HG03066 (cell line): ENCODE measurements at regions not wholly inside any gene's neighbourhood (a gene's known extent, or its start where the extent isn't known, plus 50 kb on each side); places are given as distances from the start of the nearest gene placed in this dataset.
A peak's percentile ranks its signal among the peaks of the same experiment; 100 is the strongest.

ENCODE experiments used
- ATAC-seq: cut with Tn5 transposase; IDR thresholded peaks from one replicate; pipeline ENCODE4 v1.9.1; 2021; ENCODE audit warnings: low read depth; ENCODE audit not compliant: unreplicated experiment

DNA sequence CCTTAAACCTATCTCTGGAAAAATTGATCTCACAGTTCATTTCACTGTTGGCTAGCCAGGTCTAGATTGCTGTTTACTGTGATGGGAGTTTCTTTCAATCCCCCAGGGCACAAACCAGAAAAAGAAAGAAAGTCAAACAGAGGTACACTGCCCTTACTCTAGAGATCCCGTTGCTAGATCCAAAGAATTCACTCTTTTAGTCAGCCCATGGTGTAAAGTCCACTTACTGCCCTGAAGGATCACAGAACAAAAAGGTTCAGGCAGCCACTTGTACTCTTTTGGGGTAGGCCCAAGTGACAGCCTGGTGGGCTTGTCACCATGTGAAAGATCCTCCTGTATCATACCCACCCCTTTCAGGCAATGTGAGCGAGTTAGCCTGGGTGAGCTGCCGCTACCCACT, 162.6 kb upstream of the CCDC179 start:
- ATAC-seq = no peak

- no peak for ATAC-seq
Observed at GRCh38 chr11:23023319-23023718, 163.0 kb upstream of the CCDC179 start.

DNA sequence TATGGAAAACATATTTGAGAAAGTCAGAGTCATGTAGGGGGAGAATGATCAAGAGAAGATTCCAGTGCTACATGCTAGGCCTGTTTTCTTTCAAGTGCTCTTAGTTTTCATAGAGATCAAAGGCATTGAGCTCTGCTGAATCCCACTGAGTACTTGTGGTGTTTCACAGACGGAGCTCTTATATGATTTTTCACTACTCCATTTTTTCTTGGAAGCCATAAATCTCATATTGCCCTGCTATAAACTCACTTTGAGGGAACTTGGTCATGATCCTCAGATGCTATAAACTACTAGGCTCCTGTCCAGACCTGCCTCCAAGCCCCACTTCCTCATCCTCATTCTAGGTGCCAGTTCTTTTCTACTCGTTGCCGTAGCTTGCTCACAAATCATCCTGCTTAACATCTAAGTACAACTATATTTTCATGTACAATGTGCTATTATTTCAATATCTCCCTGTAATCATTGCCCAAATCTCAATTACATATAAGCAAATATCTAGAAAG, 180.8 kb upstream of the CCDC179 start:
- no peak for ATAC-seq

DNA sequence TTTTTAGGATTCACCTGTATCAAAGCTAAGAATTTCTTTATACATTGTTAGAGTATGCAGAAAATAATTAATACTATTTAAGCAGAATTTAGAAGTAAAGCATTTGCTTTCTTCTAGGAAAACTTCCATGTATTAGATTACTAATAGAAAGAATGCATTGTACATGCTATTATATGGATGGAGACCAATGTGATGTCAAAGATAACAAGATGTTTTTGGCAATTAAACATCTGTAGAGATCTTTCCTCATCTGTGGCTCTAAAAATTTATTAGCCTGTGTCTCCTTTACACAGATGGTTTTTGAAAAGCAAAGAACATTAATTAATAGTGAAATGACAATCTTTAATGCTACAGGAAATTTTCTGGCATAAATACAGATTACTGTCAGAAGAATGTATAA, 198.4 kb upstream of the CCDC179 start:
- ATAC-seq = no peak

GRCh38 chr11:23063276-23063675, 203.0 kb upstream of the CCDC179 start:
- no peak for ATAC-seq

- ATAC-seq = peak; percentile 79
Observed at GRCh38 chr11:23078289-23078971, 218.2 kb upstream of the CCDC179 start.

DNA sequence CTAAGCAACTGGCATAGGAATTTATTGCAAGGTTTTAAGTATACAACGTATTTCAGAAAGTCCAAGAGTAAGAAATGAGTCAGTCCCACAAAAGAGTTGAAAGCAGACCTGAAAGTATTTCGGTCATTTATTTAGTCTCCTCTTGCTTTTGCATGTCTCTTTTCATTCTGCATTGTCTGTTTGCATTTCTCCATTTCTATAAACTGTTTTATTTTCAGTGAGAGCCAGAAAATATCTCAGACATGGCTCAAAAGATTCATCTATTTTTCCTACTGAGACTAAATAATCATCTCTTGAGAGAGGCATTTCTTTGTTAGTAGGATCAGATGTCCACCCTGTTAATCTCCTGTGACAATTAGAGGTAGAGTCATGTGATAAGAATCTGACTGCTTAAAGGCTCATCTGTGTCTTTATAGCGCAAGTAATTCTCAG, 219.1 kb upstream of the CCDC179 start:
- ATAC-seq = peak; percentile 81

- no peak for ATAC-seq
Observed at GRCh38 chr11:23087407-23087806, 227.1 kb upstream of the CCDC179 start.

DNA sequence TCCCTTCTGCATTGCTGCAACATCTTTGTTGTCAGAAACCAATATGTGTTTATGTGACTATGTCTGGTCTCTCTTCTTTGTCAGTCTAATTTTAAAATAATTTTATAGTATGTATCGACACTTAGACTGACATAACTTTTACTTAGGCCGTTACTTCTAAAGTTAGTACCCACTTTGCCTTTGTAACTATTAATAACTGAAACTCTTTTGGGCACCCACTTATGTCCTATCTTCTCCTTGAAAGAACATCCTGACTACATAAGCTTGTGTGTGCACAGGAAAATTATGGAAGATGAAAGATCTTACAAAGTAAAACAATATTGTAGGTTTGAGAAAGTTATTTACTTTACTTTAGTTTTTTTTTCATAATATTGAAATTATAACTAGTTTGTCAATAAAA, 230.4 kb upstream of the CCDC179 start:
- ATAC-seq = no peak

DNA sequence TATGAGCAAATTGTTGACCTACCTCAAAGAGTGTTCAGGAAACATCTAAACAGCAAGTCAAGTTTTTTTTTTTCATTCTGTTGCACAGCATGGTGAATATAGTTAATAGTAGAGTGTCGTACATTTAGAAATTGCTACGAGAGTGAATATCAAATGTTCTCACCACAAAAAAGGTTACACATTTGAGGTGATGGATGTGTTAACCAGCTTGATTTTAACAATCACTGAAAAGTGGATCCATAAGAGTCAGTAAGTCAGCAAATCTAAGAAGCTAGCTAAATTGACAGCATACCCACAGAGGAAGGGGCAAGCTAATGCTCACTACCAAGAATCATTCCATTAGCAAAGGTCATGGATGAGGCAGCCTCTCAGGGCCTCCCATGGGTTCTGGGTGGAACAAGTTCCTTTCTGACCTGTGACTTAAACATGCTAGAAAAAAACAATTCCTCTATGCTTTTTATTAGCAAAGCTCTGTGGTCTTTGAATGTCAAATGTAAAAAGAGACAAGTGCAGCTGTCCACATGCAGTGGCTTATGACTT, 235.4 kb upstream of the CCDC179 start:
- ATAC-seq = no peak

DNA sequence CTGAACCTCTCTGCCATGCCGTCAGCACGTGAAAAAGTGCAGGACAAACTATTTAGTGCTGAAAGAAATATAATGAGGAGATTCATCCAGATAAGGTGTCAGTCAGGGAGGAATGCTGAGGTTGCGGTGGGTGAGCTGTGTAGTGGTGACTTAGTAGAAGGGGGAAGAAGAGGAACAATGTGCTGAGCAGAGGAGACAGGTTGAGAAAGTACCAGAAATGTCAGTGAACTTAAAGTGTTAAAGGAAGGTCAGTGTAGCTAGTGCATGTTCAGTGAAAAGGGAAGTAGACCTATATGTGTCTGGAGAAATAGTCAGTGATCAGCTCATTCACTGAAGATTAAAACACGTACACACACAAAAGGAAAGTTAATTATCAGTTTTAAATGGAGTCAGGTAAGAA, 237.6 kb upstream of the CCDC179 start:
- peak; percentile 82 for ATAC-seq

DNA sequence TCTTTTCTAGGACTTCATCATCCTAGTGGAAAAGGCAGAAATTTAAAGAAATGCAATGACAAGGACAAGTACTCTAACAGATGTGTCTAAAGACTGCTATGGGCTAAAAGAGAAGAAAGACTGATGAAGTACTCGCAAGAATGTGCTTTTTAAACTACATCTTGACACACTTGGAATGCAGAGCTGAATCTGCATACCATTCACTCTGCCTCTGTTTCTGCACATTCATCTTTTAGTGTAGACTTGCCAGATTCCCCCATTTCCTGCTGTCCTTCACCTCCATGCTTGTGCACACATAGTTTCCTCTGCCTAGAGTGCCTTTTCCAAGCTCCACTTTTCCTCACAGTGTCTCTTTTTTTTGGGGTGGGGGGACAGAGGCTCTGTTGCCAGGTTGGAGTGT, 239.0 kb upstream of the CCDC179 start:
- no peak for ATAC-seq

GRCh38 chr11:23100726-23101125, 240.5 kb upstream of the CCDC179 start:
- no peak for ATAC-seq

DNA sequence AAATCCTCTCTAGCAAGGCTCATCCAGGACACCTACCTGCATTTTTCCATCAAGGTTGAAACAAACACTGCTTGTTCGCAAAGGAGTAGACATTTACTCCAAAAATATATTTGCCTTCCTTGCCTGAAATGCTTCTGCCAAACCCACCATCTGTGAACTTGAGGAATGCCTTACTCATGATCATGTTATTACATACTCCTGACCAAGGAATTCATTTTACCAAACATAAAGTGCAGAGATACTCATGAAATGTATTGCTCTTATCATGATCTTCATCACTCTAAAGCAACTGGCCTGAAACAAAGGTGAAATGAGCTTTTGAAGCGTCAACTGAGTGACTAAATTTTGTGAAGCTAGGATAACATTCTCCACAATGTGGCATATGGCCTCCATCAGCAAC, 243.1 kb upstream of the CCDC179 start:
- ATAC-seq = no peak

GRCh38 chr11:23111527-23111926, 251.3 kb upstream of the CCDC179 start:
- no peak for ATAC-seq

GRCh38 chr11:23112390-23112789, 252.1 kb upstream of the CCDC179 start:
- no peak for ATAC-seq

- peak; percentile 58 for ATAC-seq
Observed at GRCh38 chr11:23112987-23113886, 253.0 kb upstream of the CCDC179 start.

GRCh38 chr11:23113887-23114216, 253.6 kb upstream of the CCDC179 start:
- no peak for ATAC-seq

DNA sequence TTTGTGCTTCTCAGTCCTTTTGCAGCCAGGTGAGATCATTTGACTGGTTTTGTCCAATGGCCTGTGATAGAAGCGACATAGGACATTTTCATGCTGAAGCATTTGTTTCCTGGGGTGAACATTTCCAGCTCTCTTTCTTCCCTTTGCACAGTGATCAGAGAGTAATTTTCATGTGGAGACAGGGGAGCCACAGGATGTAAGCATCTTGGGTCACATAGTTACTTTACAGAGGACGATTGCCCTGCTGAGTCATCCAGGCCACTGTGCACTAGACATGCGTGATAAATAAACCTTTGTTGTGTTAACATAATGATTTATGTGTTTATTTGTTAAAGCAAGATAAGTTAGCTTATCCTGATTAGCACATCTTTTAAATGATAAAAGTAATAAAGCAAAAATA, 263.5 kb upstream of the CCDC179 start:
- no peak for ATAC-seq

DNA sequence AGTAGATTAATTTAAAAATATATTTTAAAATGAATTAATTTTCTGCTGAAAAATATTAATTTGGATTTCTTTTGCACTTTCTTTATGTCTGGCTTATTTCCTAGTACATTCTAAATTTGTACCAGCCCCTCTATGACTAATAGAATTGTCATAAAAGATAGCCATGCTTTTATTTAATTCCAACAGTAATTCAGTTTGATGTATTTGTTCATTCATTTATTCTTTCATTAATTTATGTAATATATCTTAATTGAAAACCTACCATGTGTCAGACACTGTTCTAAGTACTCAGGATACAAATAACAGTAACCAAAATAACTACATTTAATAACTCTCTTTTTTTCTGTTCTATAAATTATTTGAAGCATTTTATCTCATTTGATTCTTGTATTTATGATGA, 264.0 kb upstream of the CCDC179 start:
- no peak for ATAC-seq

DNA sequence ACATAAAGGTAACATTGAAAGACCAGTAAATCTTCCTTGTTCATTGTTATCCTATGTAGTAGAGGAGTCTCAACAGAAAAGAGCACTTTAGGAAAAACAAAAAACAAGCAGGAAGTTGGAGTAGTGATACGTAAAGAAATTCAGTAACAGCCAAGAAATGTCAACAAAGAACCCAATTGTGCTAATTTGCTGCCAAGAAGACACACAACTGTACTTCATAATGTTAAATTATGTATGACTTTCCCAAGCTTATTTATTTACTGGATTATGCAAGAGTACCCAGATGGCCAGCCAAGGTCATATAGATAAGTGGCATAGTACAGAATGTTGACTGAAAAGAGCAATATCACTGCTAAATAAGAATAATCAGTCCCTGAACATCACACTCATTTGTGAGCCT, 264.7 kb upstream of the CCDC179 start:
- no peak for ATAC-seq

- no peak for ATAC-seq
Observed at GRCh38 chr11:23127706-23128105, 267.4 kb upstream of the CCDC179 start.
